GM21423 (cell line): ENCODE measurements at regions not wholly inside any gene's neighbourhood (a gene's known extent, or its start where the extent isn't known, plus 50 kb on each side); places are given as distances from the start of the nearest gene placed in this dataset.

Experiments
- ATAC-seq: cut with Tn5 transposase; IDR thresholded peaks from one replicate; pipeline ENCODE4 v1.9.1; 2021; ENCODE audit warnings: mild to moderate bottlenecking, moderate library complexity; ENCODE audit not compliant: unreplicated experiment

- ATAC-seq: no peak
These were observed 59.4 kb upstream of the SVIL start for GRCh38 chr10:29694121-29694520.

GRCh38 chr10:29692121-29692539, 57.4 kb upstream of the SVIL start:
- ATAC-seq: no peak

- ATAC-seq: no peak
These were observed 56.8 kb upstream of the SVIL start for GRCh38 chr10:29691564-29692072.

GRCh38 chr10:29689001-29689400, 54.2 kb upstream of the SVIL start:
- ATAC-seq: no peak

GRCh38 chr10:29688230-29688661, 53.5 kb upstream of the SVIL start:
- ATAC-seq: no peak

GRCh38 chr10:29687421-29688164, 52.8 kb upstream of the SVIL start:
- ATAC-seq: no peak

- no peak for ATAC-seq
These were observed 50.7 kb upstream of the SVIL start for GRCh38 chr10:29685506-29685905.
